GM19025 (cell line): ENCODE measurements at regions not wholly inside any gene's neighbourhood (a gene's known extent, or its start where the extent isn't known, plus 50 kb on each side); places are given as distances from the start of the nearest gene placed in this dataset.
A peak's percentile ranks its signal among the peaks of the same experiment; 100 is the strongest.
"Not testable (repeated sequence)": the region's sequence is repeated elsewhere in the genome, so short reads cannot be mapped to it uniquely, and the experiment has no call there.

Experiments
- ATAC-seq: cut with Tn5 transposase; IDR thresholded peaks from one replicate; pipeline ENCODE4 v1.9.1; 2021; ENCODE audit warnings: mild to moderate bottlenecking, low read depth, moderate library complexity; ENCODE audit not compliant: unreplicated experiment

DNA sequence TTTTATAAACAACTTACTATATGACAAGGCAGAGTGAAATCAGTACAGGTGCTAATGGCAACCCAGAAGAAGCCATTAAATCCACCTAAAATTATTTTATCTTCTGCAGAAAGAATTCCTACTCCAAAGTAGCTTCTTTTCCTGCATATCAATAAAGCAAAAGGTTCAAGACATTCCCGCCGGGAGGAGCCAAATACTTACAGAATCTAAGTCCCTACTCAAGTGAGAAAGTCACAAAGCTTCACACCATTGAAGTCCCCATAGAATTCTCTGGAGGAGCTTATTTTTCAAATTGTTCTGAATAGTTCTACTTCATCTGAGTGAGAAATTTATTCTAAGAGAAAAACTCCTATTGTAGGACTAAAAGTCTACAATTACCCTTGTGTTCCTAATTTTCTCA is 233.7 kb upstream of the HNRNPA3 start:
- no peak for ATAC-seq

DNA sequence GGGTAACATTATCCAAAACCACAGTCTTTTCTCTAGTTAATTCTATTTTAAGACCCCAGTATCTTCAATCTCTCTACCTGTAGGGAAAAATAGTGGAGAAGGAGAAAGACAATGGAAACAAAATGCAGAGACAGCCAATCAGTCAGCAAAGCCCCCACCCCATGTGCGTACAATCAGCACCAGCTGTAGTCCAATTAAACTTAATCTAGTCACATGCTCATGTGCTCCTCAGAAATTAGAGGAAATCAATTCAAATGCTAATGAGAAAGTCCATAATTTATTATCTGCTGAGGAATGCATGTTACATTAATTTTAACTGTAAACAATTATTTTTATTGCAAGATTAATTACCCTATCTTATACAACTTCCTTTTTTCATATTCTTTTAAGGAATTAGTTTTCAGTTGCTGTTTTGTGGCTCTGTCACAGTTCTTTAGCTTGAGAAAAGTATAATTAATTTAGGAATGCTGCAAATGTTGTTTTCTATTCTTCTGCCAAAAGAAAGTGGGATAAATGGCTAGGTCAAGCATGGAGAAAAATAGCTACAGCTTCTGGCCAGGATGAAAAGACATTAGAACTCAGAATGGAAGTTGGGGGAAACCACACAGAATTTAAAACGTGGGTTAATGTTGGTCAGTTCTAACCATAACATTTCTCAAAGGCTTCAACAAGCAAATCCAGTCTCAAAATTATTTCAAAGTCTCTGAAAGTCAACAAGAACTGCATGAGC is 232.4 kb upstream of the HNRNPA3 start:
- ATAC-seq, result no peak

DNA sequence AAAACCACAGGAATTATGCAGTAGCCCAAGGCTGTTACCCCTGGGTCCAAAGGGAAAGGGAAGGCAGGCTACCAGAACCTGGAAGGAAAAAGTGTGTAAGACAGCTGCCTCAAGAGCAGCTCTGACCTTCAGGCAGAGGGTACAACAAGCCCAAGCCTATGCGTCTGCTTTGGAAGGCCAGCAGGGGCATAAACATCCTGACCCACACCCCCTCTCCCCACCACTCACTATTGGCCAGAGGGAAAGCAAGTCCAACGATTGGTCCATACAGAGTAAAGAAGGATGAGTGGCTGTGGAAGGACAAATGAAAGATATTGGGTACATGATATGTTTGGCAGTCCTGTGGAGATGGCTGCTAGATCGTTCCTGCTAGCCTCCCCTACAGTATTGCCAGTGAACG is 227.6 kb upstream of the HNRNPA3 start:
- no peak for ATAC-seq

DNA sequence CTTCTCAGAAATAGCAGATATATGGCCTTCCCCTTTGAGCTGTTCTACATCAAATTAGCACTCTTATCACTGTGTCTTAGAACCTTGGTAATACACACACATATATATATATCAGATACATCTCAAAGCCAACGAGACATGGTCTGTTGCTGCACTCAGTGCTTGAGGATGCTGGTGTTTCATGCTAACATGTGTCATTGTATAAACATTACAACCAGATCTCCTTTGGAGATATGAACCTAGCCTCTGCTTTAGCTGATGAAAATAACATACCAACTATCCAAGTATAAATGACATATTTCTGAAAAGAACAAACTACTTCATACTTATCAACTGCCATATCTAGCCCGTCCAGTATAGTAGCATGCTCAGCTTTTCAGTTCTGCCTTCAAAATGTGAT is 226.7 kb upstream of the HNRNPA3 start:
- no peak for ATAC-seq

DNA sequence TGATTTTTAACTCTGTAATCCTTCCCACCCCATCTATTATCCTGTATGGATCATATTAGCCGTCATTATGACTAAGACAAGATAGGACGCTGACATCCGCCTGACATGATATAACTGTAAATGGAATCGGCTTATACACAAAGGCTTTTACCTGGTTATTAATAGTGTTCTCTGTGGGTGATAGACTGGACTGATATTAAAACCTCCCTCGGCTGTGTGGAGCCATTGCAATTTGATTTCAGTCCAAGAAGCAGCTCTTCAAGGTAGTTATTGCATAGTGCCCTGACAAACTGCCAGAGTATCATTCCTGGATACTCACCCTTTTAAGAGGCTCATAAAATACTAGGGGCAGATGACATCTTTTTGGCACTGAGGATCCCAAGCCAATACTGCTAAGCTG is 226.1 kb upstream of the HNRNPA3 start:
- ATAC-seq, result no peak

DNA sequence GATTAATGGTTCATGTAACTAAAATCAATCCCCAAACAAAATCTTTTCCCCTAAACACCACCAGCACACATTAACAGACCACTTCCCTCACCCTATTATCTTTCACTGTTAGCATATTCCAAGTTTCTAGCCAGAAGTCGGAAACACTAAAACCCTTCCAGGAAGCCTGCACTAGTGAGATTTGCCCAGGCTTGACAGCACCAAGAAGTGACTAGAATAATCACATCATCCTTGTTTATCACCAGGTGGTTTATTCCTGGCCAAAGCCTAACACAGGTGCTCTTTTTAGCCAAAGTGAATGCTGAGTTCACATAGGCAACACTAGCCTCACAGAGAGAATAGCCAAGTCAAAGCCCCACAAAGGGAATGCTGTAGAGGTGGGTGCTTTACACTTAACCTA is 221.2 kb upstream of the HNRNPA3 start:
- ATAC-seq, result no peak

DNA sequence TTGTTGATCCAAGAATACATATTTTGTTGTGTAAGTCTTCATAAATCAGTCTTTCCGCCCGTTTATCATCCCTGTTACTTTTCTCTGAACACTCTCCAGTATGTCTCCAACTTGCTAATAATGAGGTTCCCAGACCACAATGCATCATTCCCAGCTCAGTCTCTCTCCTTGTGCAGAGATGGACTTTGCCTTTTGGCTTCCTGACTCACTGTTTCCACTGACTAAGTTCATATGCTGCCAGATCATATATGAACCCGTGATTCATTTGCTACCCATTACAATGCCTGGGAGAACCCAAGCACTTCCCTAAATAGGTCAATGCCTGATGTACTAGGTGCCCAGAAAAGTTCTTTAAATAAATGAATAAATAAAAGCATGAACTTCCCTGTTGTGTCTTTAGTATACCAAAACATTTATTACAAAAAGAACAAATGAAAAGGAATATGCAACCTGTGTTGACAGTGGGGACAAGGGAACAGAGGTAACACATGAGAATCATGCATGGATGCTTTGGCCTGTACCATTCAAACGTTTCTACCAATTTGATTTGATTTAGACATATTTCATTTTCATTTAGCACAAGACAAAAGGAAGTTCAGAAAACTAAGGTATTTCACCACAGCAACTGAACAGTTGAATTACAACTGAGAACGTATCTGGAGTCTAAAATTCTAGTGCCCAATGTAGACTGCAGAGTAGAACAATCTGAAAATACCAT is 215.4 kb upstream of the HNRNPA3 start:
- ATAC-seq, result peak; percentile 39

DNA sequence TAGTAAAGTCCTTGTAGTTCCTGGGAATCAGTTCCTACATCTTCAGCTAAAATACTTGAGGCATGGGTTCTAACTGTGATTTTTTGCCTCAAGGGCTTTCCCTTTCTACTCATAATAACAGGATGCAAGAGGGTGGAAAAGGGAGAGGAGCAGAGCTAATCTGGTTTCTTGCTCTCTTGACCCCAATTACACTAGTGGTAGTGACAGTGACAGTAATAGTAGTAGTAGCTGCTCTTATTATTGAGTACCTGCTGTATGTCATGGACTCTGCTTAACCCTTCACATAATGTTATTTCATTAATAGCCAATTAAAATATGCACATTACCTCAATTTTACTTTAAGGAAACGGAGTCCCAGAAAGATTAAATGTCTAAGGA is 214.8 kb upstream of the HNRNPA3 start:
- ATAC-seq, result no peak

DNA sequence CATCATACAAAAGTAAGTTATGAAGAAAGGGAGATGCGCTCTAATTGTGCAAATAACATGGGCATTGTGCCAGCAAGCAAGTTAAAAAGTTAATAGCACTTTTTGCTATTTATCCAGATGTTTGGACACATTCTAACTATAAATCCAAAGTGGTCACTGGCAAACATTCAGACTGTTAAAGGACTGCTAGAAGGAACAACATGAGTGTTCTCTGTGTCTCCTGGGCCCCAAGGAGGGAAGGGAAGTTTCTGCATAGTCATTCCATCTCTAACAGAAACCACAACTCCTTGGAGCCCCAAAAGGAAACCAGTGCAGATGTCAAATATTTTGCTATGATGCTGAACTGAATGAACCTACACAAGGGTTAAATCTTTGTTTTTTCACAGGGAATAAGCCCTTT is 213.3 kb upstream of the HNRNPA3 start:
- peak; percentile 60 for ATAC-seq

DNA sequence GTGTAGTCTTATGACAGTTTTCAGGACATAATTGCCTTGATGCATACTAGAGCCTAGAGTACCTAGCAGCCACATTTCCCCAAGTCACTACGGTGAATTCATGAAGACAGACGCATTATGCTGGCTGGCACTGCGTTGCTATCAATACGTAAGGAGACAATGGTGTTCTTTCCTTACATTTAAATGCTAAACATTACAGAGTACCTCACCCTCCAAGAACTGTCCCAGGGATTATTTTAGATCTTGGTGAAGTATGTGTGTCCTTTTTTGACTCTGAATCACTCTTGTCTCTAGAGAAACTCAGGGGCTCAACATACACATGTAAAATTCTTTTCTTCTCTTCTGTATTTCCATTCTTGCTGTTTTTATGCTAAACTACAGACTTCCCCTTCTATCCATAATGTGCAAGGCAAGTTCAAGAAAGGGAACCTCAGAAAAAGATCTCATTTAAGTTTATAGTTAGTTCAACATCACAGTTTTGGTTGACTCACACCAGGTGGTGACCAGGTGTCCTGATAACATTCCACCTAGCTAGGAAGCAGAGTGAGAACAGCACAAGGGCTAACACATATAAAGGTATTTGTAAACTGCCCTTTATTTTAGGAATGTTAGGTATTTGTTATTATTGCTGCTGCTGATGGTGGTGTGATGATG is 212.4 kb upstream of the HNRNPA3 start:
- ATAC-seq, result no peak

DNA sequence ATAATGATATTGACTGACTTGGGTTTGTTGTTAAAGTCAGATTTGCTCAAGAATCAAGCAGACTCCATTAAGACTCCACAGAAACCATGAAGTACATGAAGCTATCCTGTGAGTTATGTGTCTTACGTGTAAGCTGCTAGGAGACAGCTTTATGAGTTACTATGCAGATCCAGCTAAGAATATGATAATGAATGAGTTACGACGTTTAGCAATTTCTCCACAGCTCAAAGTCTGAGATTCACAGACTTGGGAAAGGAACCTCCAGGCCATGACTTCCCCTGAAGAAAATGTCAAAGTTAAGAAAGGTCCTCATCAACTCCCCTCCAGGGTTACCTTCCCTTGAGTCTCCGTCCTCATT is 211.9 kb upstream of the HNRNPA3 start:
- no peak for ATAC-seq

DNA sequence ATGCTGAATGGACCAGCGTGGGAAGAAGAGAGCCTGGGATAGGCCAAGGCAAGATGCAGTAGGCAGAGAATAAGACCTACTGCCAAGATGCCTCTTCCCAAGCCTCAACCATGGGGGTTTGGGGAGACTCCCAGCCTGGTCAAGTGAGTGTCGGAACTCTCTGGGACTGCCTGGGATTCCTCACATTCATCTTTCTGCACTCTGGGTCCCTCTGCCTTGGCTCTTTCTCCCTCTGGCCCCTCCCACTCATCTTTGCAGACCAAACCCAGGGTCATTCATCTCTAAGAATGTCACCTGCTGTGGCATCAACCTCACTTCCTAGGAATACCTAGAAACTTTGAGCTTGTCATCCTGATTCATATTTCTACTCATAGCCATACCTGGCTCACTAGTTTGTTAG is 211.3 kb upstream of the HNRNPA3 start:
- no peak for ATAC-seq

DNA sequence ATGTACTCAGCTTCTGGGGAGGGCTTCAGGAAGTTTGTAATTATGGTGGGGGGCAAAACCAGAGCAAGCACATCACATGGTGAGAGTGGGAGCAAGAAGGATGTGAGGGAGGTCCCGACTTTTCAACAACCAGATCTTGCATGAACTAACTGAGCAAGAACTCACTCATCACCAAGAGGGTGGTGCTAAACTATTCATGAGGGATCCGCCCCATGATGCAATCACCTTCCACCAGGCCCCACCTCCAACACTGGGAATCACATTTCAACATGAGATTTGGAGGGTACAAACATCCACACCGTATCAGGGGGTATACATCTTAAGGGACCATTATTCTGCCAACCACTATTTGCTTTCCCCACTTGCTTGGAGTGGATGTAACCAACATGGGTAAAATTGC is 209.6 kb upstream of the HNRNPA3 start:
- ATAC-seq, result no peak

DNA sequence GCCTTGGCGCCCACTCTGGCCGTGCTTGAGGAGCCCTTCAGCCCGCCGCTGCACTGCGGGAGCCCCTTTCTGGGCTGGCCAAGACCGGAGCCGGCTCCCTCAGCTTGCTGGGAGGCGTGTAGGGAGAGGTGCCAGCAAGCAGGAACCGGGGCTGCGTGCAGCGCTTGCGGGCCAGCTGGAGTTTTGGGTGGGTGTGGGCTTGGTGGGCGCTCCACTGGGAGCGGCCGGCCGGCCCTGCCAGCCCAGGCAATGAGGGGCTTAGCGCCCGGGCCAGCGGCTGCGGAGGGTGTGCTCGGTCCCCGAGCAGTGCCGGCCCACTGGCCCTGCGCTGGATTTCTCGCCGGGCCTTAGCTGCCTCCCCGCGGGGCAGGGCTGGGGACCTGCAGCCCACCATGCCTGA is 204.9 kb upstream of the HNRNPA3 start:
- ATAC-seq, result not testable (repeated sequence)

DNA sequence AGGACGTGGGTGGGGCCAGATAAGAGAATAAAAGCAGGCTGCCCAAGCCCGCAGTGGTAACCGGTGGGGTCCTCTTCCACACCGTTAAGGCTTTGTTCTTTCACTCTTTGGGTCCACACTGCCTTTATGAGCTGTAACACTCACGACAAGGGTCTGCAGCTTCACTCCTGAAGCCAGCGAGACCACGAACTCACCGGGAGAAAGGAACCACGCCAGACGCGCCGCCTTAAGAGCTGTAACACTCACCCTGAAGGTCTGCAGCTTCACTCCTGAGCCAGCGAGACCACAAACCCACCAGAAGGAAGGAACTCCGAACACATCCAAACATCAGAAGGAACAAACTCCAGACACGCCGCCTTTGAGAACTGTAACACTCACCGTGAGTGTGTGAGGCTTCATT is 203.9 kb upstream of the HNRNPA3 start:
- ATAC-seq, result not testable (repeated sequence)

DNA sequence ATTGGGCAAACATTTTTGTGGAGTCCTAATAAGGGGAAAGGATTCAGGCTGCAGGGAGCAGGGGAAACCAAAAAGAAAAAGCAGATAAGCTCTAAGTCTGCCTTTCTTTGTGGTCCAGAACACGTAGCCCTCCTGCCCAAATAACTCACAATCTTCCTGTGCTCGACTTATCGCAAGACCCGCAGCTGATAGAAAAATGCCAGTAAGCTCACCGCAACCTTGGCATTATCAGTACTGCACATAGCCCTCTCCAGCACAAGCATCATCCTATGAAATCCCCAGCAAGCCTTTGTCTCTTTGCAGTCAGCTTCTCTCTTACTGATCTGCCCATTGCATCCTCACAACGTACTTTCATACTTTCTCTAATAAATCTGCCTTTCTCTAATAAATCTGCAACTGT is 202.4 kb upstream of the HNRNPA3 start:
- ATAC-seq, result no peak

DNA sequence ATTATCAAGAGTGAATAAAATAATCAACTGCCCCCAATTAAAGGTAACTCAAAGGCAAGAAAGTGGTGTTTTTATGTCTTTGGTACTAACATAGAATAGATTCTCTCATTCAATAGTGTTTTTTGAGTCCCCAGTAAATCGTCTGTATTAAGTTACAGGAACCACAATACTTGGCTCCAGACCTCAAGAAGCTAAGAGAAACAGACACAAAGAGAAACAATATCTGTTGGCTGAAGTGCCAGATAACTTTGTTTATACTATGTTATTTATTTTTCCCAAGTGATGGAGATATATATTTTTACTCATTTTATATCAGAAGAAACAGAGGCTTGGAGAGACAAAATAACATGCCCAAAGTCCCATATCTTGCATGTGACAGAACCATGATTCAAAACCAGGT is 201.7 kb upstream of the HNRNPA3 start:
- ATAC-seq, result no peak

DNA sequence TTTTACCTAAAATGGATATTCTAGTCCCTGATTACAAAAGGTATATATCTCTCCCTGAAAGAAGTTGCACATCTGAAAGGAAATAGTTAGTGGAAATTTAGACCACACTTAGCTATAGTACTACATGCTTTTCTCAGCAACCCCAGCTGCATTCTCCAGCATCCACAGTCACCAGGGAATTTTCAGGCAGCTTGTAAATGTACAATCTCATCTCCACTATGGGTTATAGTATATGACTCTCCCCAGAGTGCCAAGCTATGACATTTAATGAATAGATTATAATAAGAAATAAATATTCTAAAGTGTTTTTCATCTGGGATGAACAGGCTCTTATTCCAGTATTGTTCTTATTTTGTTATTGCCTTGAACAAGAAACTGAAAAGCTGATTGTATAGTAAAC is 197.6 kb upstream of the HNRNPA3 start:
- no peak for ATAC-seq

DNA sequence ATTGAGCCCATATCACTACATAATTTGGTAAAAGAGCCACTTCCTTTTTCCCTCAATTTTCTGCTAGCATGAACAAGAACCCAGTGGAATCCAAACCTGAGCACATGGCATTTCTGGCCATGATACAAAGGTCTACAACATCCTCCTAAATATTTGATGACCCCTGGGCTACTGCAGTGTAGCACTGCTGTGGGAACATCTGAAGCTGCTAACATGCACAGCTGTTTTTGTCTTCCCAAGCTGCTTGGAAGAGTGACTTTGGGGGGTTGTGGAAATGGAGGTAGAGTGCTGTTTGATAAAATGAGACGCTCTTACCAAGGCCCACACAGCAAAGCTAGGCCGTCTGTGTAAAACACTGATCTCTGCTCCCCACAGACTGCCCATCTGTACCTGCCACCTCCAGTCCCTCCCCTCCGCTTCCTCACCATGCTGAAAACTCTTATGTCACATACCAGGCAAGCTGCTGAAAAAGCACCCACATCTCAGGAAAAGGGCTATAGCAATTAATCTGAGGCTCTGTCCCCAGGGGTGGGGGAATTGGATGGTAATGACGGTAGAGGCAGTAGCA is 197.2 kb upstream of the HNRNPA3 start:
- ATAC-seq, result no peak

DNA sequence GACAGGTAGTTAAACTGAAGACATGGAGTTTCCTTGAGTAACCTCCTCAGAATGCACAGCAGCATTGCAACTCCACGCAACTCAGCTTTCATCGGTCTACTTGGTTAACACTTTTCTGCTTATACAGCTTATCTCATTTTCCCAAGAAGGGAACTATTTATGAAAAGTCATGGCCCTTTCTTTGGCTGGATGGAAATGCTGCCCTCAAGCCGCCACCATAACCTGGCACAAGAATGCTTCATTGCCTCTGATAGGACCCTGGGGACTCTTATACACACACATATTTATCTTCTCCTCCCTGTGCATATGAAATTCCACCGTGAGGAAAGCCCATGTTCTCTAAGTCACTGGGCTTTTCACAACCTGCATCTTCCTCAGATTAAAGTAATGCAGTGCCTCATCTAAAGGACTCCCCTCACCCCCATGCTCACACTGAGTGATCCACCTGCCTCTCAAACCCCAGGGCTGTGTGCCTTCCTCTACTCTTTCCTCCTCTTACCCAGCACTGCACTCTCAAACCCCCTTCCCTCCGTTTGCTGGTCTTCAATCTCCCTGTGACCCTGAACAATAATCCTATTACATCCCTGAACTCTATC is 192.0 kb upstream of the HNRNPA3 start:
- no peak for ATAC-seq

DNA sequence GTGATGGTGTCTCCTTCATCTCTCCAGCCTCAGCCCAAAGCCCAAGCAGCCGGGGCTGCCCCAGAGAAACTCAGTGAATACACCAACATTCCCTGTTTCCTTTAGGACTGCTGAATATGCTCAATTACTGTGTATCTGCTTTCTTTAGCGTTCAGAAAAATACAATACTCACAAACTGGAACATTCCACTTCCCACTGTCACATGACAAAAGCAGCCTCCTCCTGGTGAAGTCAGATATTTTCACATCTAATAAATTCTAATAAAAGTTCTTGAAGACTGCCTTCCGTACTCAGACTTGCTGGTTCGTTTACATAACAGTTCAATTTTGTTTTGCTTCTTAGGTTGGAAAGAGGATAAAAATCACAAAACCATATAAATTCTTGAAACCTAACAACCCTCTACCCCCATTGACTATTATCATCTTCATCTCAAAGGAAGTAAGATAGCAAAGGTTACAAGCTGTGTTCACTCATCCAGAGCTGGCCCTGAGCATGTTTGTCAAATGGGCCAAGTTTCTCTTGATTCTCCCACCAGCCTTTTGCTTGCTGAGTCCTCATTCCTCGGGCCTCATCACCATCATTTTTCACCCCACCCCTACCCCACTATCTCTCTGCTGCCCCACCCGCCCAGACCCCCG is 190.8 kb upstream of the HNRNPA3 start:
- no peak for ATAC-seq
